Gastroesophageal sphincter (tissue), 3 donors: ENCODE measurements at regions not wholly inside any gene's neighbourhood (a gene's known extent, or its start where the extent isn't known, plus 50 kb on each side); places are given as distances from the start of the nearest gene placed in this dataset.

Experiments used
- EP300 ChIP-seq: sonication (generic); formaldehyde crosslinking; IDR thresholded peaks from one replicate; pipeline ENCODE4 v1.6.1; 2017; ENCODE audit warnings: antibody characterized with exemption, mild to moderate bottlenecking
- POLR2A ChIP-seq, 2 donors: fragments of 450-650 bp; IDR thresholded peaks; one replicate each; pipeline ENCODE4 v1.6.1; 2017; ENCODE audit warnings: antibody characterized with exemption in 2 of 2, mild to moderate bottlenecking in 2 of 2, moderate library complexity in 1 of 2
- TF ChIP-seq, protein P1 (sequence below), 4 experiments: fragments of 200-600 bp in 2 of 4; fragments of 450-650 bp in 2 of 4; sonication (generic) in 1 of 4; IDR thresholded peaks; one replicate each; pipeline ENCODE4 v1.5.1; 2017 to 2019; ENCODE audit warnings: antibody characterized with exemption in 4 of 4, mild to moderate bottlenecking in 2 of 4, moderate library complexity in 2 of 4

DNA sequence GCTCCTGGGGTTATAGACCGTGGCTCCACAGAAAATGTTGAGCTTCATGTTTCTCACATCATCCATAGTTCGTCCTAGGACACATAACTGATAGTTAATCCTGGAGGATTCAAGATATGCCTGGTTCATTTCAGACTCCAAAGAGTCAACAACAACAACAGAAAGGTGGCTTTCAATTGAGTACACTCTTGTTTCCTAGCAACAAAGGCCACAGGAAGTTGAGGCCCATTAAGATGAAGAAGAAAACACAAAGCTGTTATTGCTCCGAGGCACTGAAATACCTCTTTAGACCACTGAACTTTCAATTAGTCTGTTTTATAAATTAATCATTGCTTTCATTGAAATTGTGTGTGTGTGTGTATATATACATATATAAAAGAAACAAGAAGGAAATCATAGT, 154.5 kb downstream of the YIPF5 start:
- TF ChIP-seq EP300 (no peak), POLR2A (IDR thresholded peaks at IDR 0.05) (no peak)
- TF ChIP-seq, protein P1, sequence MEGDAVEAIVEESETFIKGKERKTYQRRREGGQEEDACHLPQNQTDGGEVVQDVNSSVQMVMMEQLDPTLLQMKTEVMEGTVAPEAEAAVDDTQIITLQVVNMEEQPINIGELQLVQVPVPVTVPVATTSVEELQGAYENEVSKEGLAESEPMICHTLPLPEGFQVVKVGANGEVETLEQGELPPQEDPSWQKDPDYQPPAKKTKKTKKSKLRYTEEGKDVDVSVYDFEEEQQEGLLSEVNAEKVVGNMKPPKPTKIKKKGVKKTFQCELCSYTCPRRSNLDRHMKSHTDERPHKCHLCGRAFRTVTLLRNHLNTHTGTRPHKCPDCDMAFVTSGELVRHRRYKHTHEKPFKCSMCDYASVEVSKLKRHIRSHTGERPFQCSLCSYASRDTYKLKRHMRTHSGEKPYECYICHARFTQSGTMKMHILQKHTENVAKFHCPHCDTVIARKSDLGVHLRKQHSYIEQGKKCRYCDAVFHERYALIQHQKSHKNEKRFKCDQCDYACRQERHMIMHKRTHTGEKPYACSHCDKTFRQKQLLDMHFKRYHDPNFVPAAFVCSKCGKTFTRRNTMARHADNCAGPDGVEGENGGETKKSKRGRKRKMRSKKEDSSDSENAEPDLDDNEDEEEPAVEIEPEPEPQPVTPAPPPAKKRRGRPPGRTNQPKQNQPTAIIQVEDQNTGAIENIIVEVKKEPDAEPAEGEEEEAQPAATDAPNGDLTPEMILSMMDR (IDR thresholded peaks at IDR 0.05): no peak
